ENCODE measurements at regions not wholly inside any gene's neighbourhood (a gene's known extent, or its start where the extent isn't known, plus 50 kb on each side); places are given as distances from the start of the nearest gene placed in this dataset.
A peak's percentile ranks its signal among the peaks of the same experiment; 100 is the strongest.
"Not testable (repeated sequence)": the region's sequence is repeated elsewhere in the genome, so short reads cannot be mapped to it uniquely, and the experiment has no call there.

DNA sequence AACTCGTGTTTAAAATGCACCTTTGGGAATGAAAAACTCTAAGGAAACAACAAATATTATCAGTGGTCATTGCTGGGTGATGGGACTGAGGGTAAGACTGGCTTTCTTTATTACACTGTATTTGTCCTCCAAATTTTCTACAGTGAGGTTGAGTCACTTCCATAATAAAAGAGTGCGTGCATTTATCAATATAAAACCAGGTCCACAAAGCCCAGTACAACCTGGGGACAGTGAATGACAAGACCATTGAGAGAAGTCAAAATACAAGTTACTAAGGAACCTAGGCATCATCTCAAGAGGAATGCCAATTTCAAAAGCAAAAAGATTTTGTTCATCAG is 76.4 kb downstream of the MAGED4 start:
- Mint-ChIP-seq H3K4me1 (ENCODE audit: low read depth, unreplicated experiment) (peaks cover 3% of the 10 kb centered on the region), H3K27me3 (ENCODE audit: unreplicated experiment) (no peaks in the 10 kb centered on the region), H3K9me3 (ENCODE audit: unreplicated experiment) (peaks cover 6% of the 10 kb centered on the region), H3K4me3 (ENCODE audit: unreplicated experiment) (peak overlapping the region; percentile 93), H3K36me3 (ENCODE audit: unreplicated experiment) (no peaks in the 10 kb centered on the region), H3K27ac (ENCODE audit: unreplicated experiment) (peak overlapping the region; percentile 100)
- TF ChIP-seq, protein P1, sequence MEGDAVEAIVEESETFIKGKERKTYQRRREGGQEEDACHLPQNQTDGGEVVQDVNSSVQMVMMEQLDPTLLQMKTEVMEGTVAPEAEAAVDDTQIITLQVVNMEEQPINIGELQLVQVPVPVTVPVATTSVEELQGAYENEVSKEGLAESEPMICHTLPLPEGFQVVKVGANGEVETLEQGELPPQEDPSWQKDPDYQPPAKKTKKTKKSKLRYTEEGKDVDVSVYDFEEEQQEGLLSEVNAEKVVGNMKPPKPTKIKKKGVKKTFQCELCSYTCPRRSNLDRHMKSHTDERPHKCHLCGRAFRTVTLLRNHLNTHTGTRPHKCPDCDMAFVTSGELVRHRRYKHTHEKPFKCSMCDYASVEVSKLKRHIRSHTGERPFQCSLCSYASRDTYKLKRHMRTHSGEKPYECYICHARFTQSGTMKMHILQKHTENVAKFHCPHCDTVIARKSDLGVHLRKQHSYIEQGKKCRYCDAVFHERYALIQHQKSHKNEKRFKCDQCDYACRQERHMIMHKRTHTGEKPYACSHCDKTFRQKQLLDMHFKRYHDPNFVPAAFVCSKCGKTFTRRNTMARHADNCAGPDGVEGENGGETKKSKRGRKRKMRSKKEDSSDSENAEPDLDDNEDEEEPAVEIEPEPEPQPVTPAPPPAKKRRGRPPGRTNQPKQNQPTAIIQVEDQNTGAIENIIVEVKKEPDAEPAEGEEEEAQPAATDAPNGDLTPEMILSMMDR (IDR thresholded peaks at IDR 0.05; ENCODE audit: partially characterized antibody, unreplicated experiment) = no peak
- DNase-seq = no peak

DNA sequence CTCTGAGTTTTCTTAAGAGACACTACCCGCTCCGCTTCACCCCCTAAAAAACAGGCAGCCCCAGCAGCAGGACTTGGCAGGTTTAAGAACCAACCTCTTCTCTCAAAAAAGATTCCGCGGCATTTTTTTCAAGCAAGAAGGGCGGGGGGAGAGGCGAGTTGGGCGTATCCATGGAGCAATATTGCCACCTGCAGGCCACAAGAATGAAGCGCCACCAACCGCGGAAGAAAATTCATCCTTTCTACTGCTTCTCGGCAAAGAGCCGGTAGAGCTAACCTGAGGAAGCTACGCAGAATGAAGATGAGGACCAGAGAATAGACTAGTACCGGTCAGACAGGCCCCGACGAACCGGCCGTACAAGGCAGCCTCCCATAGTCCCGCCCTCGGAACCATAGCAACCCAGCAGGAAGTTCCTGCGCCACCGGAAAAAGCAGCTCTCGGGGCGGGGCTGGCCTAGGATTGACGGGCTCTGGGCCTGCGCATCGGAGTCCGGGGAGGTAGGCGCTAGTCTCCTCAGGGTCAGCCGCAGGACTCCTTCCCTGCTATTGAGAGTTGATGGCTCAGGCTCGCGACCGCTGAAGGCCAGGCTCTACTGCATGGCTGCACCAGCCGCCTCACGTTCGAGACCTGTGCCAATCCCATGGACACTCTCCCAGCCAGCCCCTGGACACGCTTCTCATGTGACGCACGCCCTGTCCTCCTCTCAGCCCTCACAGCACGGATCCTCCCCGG is 76.9 kb downstream of the MAGED4 start:
- TF ChIP-seq, protein P1 (IDR thresholded peaks at IDR 0.05; ENCODE audit: partially characterized antibody, unreplicated experiment) = peak; percentile 87
- Mint-ChIP-seq H3K4me1 (ENCODE audit: low read depth, unreplicated experiment) (peaks cover 3% of the 10 kb centered on the region), H3K27ac (ENCODE audit: unreplicated experiment) (peak overlapping the region; percentile 100), H3K9me3 (ENCODE audit: unreplicated experiment) (peaks cover 6% of the 10 kb centered on the region), H3K4me3 (ENCODE audit: unreplicated experiment) (peak overlapping the region; percentile 93), H3K27me3 (ENCODE audit: unreplicated experiment) (no peaks in the 10 kb centered on the region), H3K36me3 (ENCODE audit: unreplicated experiment) (no peaks in the 10 kb centered on the region)
- peak; percentile 88 for DNase-seq

DNA sequence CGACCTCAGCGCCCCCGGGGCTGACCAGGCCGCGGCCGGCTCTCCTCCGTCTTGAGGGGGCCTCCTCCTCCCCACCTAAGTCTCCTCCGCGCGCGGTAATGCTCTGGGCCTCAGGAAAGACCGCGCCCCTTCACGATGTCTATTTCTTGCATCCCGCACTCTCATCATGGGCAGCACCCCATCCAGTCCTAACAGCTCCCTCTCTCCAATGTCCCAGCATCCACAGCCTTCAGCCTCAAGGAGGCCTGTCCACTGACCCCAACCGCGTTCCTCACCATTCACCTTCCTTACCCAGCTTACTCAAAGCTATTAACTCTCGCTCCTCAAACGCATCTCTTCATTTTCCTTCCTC is 77.5 kb downstream of the MAGED4 start:
- peaks cover 3% of the 10 kb centered on the region for H3K4me1 Mint-ChIP-seq (ENCODE audit: low read depth, unreplicated experiment)
- peak overlapping the region; percentile 97 for H3K27ac Mint-ChIP-seq (ENCODE audit: unreplicated experiment)
- H3K4me3 Mint-ChIP-seq (ENCODE audit: unreplicated experiment) = peak overlapping the region; percentile 93
- H3K27me3 Mint-ChIP-seq (ENCODE audit: unreplicated experiment) = no peaks in the 10 kb centered on the region
- DNase-seq = no peak
- TF ChIP-seq, protein P1 (IDR thresholded peaks at IDR 0.05; ENCODE audit: partially characterized antibody, unreplicated experiment) = no peak
- no peaks in the 10 kb centered on the region for H3K36me3 Mint-ChIP-seq (ENCODE audit: unreplicated experiment)
- peaks cover 6% of the 10 kb centered on the region for H3K9me3 Mint-ChIP-seq (ENCODE audit: unreplicated experiment)

GRCh38 chrX:52263417-52263816 is 78.7 kb downstream of the MAGED4 start:
- DNase-seq = no peak
- no peak overlapping the region for H3K4me3 Mint-ChIP-seq (ENCODE audit: unreplicated experiment)
- TF ChIP-seq, protein P1 (IDR thresholded peaks at IDR 0.05; ENCODE audit: partially characterized antibody, unreplicated experiment) = no peak
- no peaks in the 10 kb centered on the region for H3K27me3 Mint-ChIP-seq (ENCODE audit: unreplicated experiment)
- H3K27ac Mint-ChIP-seq (ENCODE audit: unreplicated experiment) = no peak overlapping the region
- no peaks in the 10 kb centered on the region for H3K36me3 Mint-ChIP-seq (ENCODE audit: unreplicated experiment)
- peaks cover 3% of the 10 kb centered on the region for H3K4me1 Mint-ChIP-seq (ENCODE audit: low read depth, unreplicated experiment)
- H3K9me3 Mint-ChIP-seq (ENCODE audit: unreplicated experiment) = peaks cover 6% of the 10 kb centered on the region

- H3K27ac Mint-ChIP-seq (ENCODE audit: unreplicated experiment) = no peak overlapping the region
- H3K9me3 Mint-ChIP-seq (ENCODE audit: unreplicated experiment) = peaks cover 6% of the 10 kb centered on the region
- H3K27me3 Mint-ChIP-seq (ENCODE audit: unreplicated experiment) = no peaks in the 10 kb centered on the region
- peaks cover 2% of the 10 kb centered on the region for H3K4me1 Mint-ChIP-seq (ENCODE audit: low read depth, unreplicated experiment)
- H3K36me3 Mint-ChIP-seq (ENCODE audit: unreplicated experiment) = no peaks in the 10 kb centered on the region
- TF ChIP-seq, protein P1 (IDR thresholded peaks at IDR 0.05; ENCODE audit: partially characterized antibody, unreplicated experiment) = no peak
- no peak overlapping the region for H3K4me3 Mint-ChIP-seq (ENCODE audit: unreplicated experiment)
- DNase-seq = no peak
These were observed 81.0 kb downstream of the MAGED4 start for GRCh38 chrX:52265713-52266112.

DNA sequence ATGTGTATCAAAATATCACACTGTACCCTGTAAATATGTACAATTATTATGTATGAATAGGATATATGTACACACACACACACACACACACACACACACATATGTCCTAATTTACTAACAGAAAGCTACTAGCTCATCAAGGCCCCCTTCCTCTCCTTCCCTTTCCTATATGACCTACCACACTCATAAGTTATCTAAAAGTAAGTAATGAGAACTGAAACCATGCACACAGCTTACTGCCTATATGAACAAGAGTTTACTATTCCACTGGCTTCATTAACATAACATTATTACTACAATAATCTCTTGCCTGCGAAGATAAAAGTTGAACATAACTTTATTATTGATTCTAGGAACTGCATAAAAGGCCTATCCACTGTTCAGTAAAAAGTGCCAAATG is 83.8 kb downstream of the MAGED4 start:
- not testable (repeated sequence) for H3K4me3 Mint-ChIP-seq (ENCODE audit: unreplicated experiment); DNase-seq; H3K27ac Mint-ChIP-seq (ENCODE audit: unreplicated experiment); H3K4me1 Mint-ChIP-seq (ENCODE audit: low read depth, unreplicated experiment); H3K27me3 Mint-ChIP-seq (ENCODE audit: unreplicated experiment); H3K36me3 Mint-ChIP-seq (ENCODE audit: unreplicated experiment); H3K9me3 Mint-ChIP-seq (ENCODE audit: unreplicated experiment)

All from glutamatergic neuron (in vitro differentiated cells).